NOMO-1 treated with dmso at 0.1 percent for 144 hours (cell line): ENCODE measurements at regions not wholly inside any gene's neighbourhood (a gene's known extent, or its start where the extent isn't known, plus 50 kb on each side); places are given as distances from the start of the nearest gene placed in this dataset.

Experiments used
- DNase-seq: peaks from one replicate; lab custom pipeline; 2025; ENCODE audit not compliant: unreplicated experiment; lab: John Stamatoyannopoulos, UW

DNA sequence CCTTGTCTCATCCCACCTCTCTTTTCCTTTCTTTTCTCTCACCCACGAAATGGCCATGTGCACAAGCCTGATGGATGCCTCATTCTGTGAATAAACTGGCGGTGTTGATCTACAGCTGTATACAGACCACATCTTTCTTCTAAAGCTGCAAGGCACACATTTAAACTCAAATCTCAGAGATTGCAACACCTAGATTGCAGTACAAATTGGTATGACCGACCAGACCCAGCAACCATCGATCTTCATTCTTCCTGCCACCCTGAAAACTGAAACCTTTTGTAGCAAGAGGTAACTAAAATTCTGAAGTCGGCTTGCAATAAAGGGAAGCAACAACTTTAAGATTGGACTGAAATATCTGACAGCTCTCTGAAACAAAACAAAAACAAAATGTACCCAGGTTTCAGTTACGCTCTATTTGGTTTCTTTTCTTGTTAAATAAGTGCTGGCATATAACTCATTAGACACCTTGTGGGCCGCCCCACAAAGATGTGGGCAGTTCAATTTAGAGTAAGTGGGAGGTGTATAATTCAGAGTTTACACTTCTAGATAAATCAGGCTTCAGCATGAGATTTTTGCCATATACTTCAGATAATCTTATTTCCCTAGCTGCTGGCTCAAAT, 390.0 kb upstream of the NOVA1 start:
- DNase-seq = no peak

DNA sequence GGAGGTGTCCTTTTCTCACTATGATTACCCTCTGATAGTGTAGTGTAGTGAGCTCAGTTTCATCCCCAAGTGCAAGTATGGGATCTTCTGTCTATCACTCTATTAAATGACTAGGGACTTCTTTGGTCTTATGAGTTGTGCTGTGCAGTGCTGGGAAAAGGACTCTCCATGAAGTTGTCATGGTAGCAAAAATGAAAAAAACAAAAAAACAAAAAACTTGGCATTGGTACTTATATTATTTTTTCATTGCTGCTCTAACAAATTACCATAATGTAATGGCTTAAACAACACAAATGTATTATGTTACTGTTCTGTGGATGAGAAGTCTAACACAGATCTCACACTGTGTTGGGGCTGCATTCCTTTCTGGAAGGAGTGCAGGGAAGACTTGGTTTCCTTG, 393.1 kb upstream of the NOVA1 start:
- DNase-seq = no peak

DNA sequence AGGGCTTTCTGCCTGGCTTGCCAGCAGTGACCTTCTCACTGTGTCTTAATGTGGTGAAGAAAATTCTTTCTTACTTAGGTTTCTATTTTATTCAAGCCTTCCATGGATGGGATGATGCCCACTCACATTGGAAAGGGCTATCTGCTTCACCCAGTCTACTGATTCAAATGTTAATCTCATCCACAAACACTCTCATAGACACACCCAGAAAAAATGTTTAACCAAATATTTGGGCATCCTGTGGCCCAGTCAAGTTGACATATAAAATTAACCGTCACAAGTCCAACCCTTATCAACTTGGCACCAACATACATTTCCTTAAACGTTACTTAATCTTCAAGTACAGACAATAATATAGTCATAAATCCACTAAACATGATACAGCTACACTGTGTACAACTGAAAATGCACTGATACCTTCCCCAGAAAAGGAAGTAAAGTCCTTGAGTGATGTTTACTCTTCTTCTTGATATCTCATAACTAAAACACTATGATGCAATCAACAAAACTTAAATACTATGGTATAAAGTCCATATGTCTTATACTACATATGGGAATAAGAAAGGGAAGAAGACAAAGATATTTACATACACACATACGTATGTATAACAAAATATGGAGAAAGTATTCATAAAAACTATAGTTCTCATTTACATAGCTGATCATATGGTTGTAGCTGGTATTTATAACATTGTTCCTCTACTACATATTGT, 394.7 kb upstream of the NOVA1 start:
- DNase-seq = no peak

DNA sequence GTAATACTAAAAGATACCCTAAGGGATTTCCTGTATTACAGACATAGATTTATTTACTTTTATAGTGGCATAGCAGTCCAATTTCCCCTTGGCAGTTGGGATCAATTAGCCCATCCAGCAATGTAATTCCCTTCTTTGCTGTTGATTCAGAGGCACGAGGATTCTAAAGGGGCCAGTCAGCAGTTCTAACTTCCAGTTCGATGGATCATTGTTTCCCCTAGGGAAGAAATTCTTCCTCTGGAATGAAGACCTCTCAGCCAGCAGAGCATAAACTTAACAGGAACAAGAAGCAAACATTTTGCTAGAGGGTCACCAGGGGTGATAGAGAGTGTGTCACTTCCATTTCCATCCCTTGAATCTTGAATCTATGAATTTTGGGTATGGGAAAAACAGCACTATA, 395.7 kb upstream of the NOVA1 start:
- DNase-seq = no peak

DNA sequence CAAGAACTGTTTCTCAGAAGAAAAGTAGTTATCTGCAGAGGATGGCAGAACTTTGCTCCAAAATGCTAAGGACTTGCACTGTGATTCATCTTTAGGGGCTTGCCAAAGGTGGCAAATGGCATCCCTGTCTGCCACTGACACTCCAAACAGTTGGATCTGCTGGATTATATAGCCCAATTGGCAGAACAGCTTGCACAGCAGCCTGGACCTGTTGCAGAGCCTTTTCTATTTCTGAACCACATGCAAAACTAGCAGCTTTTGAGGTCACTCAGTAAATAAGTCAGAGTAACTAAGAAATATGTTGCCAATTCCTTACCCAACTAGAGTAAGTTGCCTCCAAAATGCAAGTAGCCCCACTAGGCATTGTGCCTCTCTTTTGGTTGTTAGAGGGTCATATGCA, 397.5 kb upstream of the NOVA1 start:
- DNase-seq = no peak

DNA sequence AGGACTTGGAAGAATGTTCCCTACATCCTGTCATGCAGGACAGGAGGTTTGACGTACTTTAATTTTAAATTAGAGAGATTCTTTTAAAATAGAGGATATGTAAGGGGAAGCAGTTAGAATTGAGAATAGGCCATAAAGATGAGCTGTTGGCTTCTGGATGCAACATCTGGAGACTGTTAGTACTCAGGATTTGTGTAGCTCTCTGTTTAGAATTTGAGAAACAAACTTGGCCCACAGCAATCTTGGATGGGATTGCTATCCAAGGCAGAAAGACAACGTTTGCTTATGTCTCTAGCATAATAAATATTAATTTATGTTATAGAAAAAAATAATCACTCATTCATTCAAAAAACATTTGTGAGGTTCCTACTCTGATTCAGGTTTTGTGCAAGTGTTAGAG, 398.4 kb upstream of the NOVA1 start:
- no peak for DNase-seq

DNA sequence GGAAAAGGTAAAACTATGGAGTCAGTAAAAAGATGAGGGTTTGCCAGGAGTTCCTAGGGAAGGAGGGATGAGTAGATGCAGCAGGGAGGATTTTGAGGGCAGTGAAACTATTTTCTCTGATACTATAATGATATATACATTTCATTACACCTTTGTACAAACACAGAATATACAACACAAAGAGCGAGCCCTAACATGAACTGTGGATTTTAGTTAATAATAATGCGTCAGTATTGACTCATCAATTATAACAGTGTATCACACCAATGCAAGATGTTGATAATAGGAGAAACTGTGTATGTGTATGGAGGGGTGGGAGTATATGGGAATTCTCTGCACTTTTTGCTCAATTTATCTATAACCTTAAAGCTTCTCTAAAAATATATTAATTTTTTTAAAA, 404.3 kb upstream of the NOVA1 start:
- no peak for DNase-seq

DNA sequence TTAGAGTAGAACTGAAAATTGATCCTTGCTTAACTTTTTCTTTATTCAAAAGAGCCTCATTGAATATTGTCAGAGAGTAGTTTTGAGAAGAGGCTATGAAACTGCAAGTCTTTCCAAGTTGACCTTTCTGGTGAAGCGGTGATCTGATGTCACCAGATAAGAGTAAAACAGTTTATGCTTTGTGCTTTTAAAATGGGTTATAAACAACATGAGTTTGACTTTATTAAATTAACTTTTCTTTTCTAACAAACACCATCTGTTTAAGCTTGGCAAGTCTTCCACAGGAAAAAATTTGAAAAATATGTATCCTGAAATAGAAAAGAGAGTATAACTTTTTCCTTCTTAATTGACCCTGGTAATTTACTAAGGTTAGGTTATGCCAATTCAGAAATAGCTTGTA, 408.7 kb upstream of the NOVA1 start:
- no peak for DNase-seq

DNA sequence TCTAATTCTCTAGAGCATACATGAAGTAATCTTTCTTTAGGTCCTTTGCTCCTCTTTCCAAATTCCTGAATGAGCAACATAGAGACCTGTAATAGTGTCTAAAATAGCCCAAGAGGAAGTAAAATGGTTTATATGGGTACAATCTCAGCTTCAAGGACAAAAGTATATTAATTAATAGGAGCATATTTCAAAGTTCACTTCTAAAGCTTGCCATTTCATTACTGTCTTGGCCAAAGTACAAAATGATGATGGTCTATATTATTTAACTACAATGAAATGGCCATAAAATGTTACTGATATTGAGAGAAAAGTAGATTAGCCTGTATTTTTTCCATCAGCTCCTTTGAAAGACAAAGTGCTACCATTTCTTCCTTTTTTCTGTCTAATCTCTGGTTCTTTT, 410.4 kb upstream of the NOVA1 start:
- no peak for DNase-seq

DNA sequence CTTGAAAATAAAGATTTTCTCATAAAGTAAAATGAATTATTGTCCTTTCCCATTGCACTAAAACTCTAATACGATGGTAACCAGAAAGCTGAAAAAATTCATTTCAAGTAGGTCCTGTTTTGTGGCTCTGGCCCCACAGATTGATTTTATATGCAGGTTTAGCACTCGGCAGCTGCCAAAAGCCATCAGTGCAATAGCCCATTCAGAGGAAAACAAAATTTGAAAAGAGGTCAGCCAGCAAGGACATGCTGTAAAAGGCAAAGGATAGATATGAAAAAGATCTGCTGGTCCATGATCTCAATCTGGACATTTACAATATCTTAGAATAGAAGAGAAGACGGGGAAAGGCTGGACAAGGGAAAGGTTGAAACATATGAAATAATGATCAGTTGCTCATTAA, 414.8 kb upstream of the NOVA1 start:
- no peak for DNase-seq

DNA sequence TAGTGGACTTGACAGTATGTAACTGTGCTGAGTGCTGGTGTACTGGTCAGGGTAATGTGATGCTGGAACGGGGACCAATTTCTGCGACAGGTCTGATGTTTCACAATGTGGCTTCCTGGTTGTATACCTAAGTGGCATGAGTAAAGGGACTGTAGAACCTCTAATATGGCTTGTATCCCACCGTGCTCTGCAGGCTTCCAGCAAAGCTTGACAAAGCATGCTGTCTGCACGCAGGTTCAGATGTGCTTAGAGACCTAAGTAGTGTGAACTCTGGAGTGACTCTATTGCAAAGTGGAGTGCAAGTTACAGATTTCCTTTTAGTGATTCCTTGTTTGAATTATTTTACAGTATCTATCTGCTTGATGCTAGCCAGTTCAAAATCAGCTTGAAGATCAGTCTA, 415.8 kb upstream of the NOVA1 start:
- no peak for DNase-seq

DNA sequence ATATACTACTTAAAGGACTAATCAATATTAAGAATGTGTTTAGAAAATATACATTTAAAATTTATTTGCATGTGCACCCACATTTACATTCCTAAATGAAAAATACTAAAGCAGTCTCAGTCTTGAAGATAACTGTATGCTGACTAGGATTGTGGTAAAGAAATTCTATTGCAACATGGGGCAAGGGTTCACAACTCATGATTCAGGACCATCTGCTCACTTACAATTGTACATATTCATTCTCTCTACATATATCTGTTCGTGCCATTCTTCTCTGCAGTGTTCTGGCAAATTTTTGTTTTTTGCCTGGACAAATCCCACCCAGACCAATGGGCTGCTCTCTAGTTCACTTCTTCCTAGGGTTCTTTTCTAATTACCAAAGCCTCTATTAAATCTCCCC, 417.2 kb upstream of the NOVA1 start:
- DNase-seq = no peak

DNA sequence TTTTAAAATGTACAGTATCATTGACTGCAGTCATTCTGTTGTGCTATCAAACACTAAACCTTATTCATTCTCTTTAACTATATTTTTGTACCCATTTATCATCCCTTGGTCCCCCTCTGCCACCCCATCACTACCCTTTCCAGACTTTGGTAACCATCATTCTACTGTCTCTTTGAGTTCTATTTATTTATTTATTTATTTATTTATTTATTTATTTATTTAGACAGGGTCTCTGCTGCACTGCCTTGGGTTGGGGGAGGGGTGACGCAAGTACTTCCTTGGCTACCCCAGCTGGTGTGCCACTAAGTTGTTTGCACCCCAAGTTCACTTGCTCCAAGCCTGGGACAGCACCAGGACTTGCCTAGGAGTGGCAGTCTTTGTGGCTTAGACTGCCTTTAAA, 427.8 kb upstream of the NOVA1 start:
- DNase-seq = no peak

DNA sequence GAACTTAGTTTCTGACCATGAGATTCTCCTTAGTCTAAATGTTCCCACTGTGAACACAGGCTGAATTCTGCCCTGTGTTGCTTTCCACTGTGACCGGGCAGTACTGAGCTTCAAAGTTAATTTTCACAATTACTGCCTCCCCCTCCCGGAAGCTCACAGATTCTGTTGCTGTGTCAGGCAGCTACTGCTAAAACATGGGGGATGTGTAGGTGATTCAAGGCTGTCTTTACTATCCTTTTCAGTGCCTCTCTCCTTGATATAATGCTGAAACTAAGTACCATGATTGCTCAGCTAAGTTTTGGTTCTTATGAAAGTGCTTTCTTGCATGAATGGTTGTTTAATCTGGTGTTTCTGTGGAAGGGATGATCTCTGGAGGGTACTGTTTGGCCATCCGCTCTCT, 428.3 kb upstream of the NOVA1 start:
- no peak for DNase-seq

DNA sequence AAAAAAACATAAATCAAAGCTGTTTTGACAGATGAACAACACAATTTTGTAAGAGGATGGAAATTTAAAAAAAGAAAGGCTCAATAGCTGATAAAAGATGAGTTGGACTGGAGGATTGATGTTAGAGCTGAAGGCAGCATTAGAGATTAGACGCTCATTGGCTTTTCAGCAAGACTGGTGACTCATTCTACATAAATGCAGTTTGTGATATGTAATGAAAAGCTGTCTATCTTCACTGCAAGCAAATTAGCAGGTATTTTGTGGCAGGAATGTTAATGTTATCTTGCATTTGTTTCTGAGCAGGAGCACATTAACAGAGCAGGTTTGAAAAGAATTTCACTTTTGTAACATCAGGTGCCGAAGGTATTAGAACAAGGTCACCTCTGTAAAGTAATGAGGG, 442.7 kb upstream of the NOVA1 start:
- no peak for DNase-seq

DNA sequence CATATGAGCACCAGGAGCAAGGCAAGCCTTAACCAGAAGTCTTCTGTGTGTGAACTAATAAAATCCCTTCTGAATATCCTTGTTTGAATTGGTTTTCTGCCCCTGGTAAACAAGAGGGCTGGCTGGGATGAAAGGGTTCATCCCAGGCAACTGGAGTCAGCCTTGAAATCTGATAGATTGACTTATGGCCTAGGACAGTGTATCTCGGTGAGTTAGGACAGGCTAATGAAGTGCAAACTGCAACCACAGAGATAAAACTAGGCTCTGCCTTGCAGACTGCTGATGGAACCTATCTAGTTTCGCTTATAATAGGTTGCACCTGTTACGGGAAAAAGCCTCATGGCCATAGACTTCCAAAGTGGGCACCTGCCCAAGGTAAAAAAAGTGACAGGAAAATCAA, 451.9 kb upstream of the NOVA1 start:
- DNase-seq = no peak

DNA sequence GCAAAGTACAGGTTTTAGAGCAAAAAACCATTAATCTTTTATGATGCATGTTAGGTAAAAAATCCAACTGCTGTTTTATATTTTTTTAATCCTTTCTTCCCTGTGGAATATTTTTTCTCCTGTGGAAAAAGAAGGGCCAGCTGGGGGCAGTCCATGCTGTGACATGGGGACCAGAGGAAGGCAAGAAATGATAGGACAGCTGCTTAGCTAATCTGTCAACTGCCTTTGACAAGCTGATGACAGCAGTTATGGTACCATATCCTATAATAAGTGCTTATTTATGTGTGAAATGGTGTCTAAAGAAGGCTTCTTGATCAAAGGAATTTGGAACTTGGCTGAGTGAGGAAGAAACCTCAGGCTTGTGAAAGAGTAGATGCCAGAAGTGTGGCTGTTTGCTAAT, 452.4 kb upstream of the NOVA1 start:
- no peak for DNase-seq

DNA sequence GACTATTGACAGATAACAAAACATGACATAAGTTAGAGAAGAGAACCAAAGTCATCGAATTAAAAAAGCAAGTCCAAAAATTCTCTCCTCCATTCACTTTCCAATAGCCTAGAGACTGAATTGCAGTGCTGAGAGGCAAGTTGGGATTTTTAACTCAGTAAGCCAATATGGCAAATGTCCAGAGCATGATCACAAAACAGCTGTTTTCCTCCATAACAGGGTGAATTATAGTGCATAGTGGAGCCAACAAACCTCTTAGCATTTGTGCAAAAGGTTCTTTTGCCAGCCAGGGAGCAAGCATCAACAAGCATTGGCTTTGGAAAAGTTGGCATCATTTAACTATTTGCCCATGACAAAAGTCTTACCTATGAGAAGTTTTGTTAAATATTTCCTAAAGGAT, 458.8 kb upstream of the NOVA1 start:
- DNase-seq = no peak

DNA sequence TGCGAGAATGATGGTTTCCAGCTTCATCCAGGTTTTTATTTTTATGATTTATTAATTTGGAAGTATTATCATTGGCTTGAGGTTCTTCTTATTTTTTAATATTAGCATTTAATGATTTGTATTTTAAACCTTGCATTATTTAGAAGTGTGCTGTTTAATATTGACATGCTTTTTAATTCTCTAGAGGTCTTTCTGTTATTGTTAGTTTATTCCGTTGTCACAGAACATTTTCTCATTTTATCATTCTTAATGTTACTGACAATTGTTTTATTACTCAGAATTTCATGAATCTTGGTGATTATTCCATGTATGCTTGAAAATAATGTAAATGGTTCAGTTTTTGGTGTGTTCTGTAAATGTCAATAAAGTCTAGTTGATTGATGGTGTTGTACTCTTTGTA, 463.5 kb upstream of the NOVA1 start:
- DNase-seq = no peak

DNA sequence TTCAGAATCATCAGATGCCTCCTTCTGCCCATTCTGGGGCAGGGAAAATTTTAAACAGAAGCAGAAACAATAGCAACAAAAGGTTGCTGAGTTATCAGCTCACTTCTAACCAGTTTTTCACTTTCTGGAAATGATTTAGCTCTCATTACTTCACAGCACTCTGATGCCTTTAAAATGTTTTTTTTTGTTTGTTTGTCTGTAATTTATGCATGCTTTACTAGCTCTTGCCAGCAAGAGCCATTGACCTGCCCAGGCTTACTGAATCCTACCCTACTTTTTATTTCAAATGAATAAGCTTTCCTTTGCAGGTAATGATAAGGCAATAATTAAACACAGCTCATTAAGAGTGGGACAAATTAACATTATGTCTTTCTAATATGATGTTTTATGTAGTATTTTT, 466.1 kb upstream of the NOVA1 start:
- DNase-seq = no peak

DNA sequence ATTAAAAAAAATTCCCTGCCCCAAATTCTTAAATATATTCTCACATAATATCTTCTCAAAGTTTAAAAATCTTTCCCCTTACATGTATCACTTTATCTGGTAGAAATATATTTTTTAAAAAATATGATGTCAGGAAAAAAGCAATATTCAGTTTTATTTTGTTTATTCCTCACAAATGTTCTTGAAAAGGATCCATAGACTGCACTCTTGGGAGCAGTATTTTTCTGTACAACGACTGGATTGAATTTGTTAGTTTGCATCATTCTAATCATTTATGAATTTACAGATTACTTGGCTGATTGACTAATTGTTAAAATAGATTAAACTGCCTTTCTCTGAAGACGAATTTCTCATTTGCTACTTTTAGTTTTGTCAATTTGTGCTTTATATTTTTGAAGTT, 468.1 kb upstream of the NOVA1 start:
- no peak for DNase-seq

DNA sequence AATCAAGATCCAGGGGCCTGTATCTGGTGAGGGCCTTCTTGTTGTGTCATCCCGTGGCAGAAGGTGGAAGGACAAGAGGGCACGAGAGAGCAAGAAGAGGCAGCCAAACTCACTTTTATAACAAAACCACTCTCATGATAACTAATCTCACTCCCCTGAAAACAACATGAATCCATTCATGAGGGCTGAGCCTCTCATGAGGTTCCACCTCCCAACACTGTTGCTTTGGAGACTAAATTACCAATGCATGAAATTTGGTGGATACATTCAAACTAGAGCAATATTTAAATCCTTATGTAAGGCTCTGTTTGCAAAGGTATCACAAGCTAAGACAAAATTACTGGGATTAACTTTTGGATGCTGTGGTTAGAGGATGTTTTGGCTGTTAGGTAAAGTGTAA, 470.1 kb upstream of the NOVA1 start:
- DNase-seq = no peak

DNA sequence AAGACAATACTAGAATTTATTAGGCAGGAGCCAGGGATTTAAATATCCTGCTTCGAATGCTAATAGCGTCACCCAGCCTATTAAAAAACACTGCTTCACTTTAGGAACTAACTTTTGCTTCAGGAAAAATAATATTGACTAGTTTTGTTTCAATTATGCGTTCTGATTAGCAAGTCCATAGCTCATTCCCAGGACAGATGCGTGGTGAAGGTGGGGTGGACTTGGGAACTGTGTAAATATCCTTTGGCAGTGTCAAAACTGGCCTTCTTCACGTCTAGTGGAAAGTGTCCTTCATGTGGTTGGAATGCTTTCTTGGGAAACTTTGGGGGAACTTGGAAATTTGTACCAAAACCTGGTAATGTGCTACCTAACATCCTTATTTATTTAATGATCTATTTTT, 474.8 kb upstream of the NOVA1 start:
- no peak for DNase-seq
